LoVo (cell line): ENCODE measurements at regions not wholly inside any gene's neighbourhood (a gene's known extent, or its start where the extent isn't known, plus 50 kb on each side); places are given as distances from the start of the nearest gene placed in this dataset.

Experiments
- DNase-seq: peaks from one replicate; pipeline ENCODE4 v3.0.0-alpha.2; 2016; ENCODE audit warnings: low spot score

GRCh38 chr5:5588887-5589826 lies 166.7 kb downstream of the ICE1 start:
- DNase-seq: no peak

- no peak for DNase-seq
Measured at GRCh38 chr5:5588386-5588785, 165.9 kb downstream of the ICE1 start.

GRCh38 chr5:5587474-5587873 lies 165.0 kb downstream of the ICE1 start:
- no peak for DNase-seq

GRCh38 chr5:5586721-5587120 lies 164.2 kb downstream of the ICE1 start:
- no peak for DNase-seq

- DNase-seq: no peak
Measured at GRCh38 chr5:5585751-5586341, 163.4 kb downstream of the ICE1 start.

- DNase-seq: no peak
Measured at GRCh38 chr5:5584751-5585150, 162.3 kb downstream of the ICE1 start.

- DNase-seq: no peak
Measured at GRCh38 chr5:5584236-5584745, 161.8 kb downstream of the ICE1 start.

GRCh38 chr5:5583832-5584231 lies 161.4 kb downstream of the ICE1 start:
- DNase-seq: no peak

GRCh38 chr5:5583023-5583765 lies 160.7 kb downstream of the ICE1 start:
- DNase-seq: no peak

- DNase-seq: no peak
Measured at GRCh38 chr5:5581080-5581479, 158.6 kb downstream of the ICE1 start.

- DNase-seq: no peak
Measured at GRCh38 chr5:5576744-5577143, 154.3 kb downstream of the ICE1 start.

- DNase-seq: no peak
Measured at GRCh38 chr5:5575461-5575860, 153.0 kb downstream of the ICE1 start.

- DNase-seq: no peak
Measured at GRCh38 chr5:5573798-5574380, 151.4 kb downstream of the ICE1 start.

- DNase-seq: no peak
Measured at GRCh38 chr5:5572976-5573797, 150.7 kb downstream of the ICE1 start.

GRCh38 chr5:5572010-5572865 lies 149.8 kb downstream of the ICE1 start:
- DNase-seq: no peak

GRCh38 chr5:5570646-5571045 lies 148.2 kb downstream of the ICE1 start:
- DNase-seq: no peak

- DNase-seq: no peak
Measured at GRCh38 chr5:5564898-5565297, 142.4 kb downstream of the ICE1 start.

- DNase-seq: no peak
Measured at GRCh38 chr5:5560016-5560415, 137.5 kb downstream of the ICE1 start.

- no peak for DNase-seq
Measured at GRCh38 chr5:5558638-5559527, 136.4 kb downstream of the ICE1 start.
